ENCODE measurements at regions not wholly inside any gene's neighbourhood (a gene's known extent, or its start where the extent isn't known, plus 50 kb on each side); places are given as distances from the start of the nearest gene placed in this dataset.
"Not testable (repeated sequence)": the region's sequence is repeated elsewhere in the genome, so short reads cannot be mapped to it uniquely, and the experiment has no call there.

- TF ChIP-seq EZH2 (IDR thresholded peaks at IDR 0.05; ENCODE audit: borderline replicate concordance, low read depth, low read length, severe bottlenecking); CTCF (IDR thresholded peaks at IDR 0.05; ENCODE audit: borderline replicate concordance, extremely low read depth, low read length, poor library complexity, severe bottlenecking): not testable (repeated sequence)
Measured at GRCh38 chr18:15318655-15319054, 570.7 kb downstream of the ANKRD30B start.

Data from DND-41 (cell line).